IPS-18a (cell line): ENCODE measurements at regions not wholly inside any gene's neighbourhood (a gene's known extent, or its start where the extent isn't known, plus 50 kb on each side); places are given as distances from the start of the nearest gene placed in this dataset.
A peak's percentile ranks its signal among the peaks of the same experiment; 100 is the strongest.

Experiments
- H3K27ac ChIP-seq: one replicate; pipeline ENCODE4 v1.5.1; 2013; ENCODE audit warnings: low read length
- H3K27me3 ChIP-seq: one replicate; pipeline ENCODE4 v1.6.1; 2013; ENCODE audit warnings: mild to moderate bottlenecking, low read length; ENCODE audit not compliant: control insufficient read depth, insufficient read depth
- H3K36me3 ChIP-seq: one replicate; pipeline ENCODE4 v1.6.1; 2013; ENCODE audit warnings: low read depth, low read length; ENCODE audit not compliant: control insufficient read depth
- H3K4me1 ChIP-seq: one replicate; pipeline ENCODE4 v1.6.1; 2013; ENCODE audit warnings: low read depth, low read length; ENCODE audit not compliant: control insufficient read depth
- H3K4me3 ChIP-seq: one replicate; pipeline ENCODE4 v1.5.1; 2013; ENCODE audit warnings: low read length
- H3K9ac ChIP-seq: one replicate; pipeline ENCODE4 v1.6.1; 2013; ENCODE audit warnings: mild to moderate bottlenecking, low read length, moderate library complexity
- H3K9me3 ChIP-seq: one replicate; pipeline ENCODE4 v1.6.1; 2013; ENCODE audit warnings: low read depth, low read length; ENCODE audit not compliant: control insufficient read depth

DNA sequence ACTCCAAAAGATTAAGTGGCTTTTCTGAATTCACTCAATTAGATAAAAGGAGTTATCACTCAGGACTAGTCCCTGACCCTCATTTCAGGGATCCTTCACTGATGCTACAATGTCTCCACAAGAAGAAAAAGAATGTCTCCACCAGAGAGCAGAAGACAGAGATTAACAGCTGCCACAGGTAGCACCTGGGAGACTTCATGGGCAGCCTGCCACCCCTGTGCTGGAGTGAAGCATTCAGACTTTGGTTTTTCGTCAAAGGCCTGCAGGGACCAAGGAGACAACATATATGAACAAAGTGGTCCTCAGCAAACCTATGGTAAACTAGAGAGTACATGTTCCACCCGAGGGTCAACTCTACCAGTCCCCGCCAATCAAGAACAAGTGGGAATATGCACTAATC, 197.0 kb upstream of the ACVR2A start:
- no peaks in the 10 kb centered on the region for H3K9me3 ChIP-seq
- peaks cover 31% of the 10 kb centered on the region for H3K4me1 ChIP-seq
- no peaks in the 10 kb centered on the region for H3K36me3 ChIP-seq
- H3K27ac ChIP-seq: no peak overlapping the region
- no peak overlapping the region for H3K4me3 ChIP-seq
- H3K27me3 ChIP-seq: no peaks in the 10 kb centered on the region
- H3K9ac ChIP-seq: no peak overlapping the region

DNA sequence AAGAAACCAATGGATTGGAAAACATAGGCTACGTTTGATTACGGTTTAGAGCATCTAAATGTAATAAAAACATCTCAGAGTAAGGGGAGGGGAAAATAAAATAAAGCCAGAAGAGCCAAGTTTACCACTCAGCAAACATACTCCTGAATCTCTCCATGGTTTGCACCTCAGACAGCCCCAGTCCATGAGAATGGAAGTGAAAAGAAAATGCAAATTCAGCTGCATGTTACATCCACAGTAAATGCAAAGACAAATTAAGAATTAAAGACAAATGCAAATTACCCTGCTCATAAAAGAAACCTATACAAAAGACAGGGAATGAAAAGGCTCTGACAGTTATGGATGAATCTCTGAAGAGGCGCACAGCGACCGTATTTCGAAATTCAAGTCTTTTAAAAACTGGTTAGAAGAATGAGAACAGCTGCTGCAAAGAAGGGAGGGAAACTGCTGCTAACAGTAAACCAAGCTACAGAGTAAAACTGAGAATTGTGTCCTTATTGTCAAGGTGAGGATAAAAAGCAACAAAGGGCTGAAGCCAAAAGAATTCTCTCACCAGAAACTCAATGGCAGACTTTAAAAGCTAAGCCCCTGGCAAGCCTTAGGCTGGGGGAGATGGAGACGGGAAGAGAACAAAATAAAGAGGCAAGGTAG, 197.9 kb upstream of the ACVR2A start:
- peak overlapping the region; percentile 24 for H3K27ac ChIP-seq
- no peak overlapping the region for H3K9ac ChIP-seq
- peaks cover 31% of the 10 kb centered on the region for H3K4me1 ChIP-seq
- H3K4me3 ChIP-seq: peak overlapping the region; percentile 7
- H3K36me3 ChIP-seq: no peaks in the 10 kb centered on the region
- H3K9me3 ChIP-seq: no peaks in the 10 kb centered on the region
- H3K27me3 ChIP-seq: no peaks in the 10 kb centered on the region

DNA sequence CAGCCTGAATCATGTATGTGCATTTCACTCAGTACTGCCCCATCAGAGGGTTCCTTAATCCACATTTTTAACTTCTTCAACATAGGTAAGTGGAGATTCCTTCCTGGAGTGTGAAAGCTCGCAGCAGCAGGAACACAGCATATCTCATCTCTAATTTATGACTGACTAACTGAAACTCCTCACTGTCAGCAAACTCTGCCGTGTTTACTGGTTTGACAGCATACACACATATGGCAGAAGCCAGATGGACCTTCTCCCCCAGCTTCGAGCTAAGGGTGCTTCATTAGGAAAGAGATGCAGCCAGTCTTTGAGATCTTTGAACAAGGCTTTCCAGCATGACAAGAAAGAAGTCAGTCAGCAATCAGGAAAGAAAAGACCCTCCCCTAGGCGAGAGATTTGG, 200.3 kb upstream of the ACVR2A start:
- H3K27ac ChIP-seq: no peak overlapping the region
- no peak overlapping the region for H3K9ac ChIP-seq
- no peak overlapping the region for H3K4me3 ChIP-seq
- H3K36me3 ChIP-seq: no peaks in the 10 kb centered on the region
- H3K9me3 ChIP-seq: no peaks in the 10 kb centered on the region
- no peaks in the 10 kb centered on the region for H3K27me3 ChIP-seq
- H3K4me1 ChIP-seq: peaks cover 27% of the 10 kb centered on the region

DNA sequence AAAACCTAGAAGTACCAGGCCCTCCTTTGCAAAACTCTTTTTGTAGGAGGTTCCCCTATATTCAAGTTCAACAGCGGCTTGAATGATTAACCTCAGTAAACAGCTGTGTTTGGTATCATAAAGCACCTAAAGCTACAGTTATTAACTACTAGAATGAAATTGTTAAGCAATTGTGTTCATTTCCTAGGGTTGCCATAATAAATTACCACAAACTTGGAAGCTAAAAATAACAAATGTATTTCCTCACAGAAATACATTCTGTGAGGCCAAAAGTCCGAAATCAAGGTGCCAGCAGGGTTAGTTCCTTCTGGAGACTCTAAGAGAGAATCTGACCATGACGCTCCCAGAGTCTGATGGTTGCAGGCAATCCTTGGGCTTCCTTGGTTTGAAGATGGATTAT, 202.1 kb upstream of the ACVR2A start:
- Histone ChIP-seq H3K36me3 (no peaks in the 10 kb centered on the region), H3K27me3 (no peaks in the 10 kb centered on the region), H3K9ac (no peak overlapping the region), H3K4me3 (no peak overlapping the region), H3K4me1 (peaks cover 20% of the 10 kb centered on the region), H3K9me3 (no peaks in the 10 kb centered on the region), H3K27ac (no peak overlapping the region)

DNA sequence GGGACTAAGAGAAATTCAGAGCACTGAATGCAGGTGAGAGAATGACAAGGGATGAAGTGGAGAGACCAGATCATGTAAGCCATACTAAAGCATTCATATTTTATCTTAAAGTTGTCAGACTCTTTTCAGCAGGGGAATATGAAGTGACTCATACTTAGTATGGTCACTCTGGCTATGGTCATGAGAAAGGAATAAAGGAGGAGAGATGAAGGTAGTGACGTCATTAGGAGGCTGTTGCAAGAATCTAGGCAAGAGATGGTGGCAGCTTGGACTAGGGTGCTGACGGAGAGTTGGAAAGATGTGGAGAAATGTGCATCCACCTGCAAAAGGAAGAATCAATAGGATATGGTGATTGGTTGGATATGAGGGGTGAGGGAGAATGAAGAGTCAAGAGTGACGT, 203.2 kb upstream of the ACVR2A start:
- H3K4me3 ChIP-seq: no peak overlapping the region
- H3K9ac ChIP-seq: no peak overlapping the region
- H3K27me3 ChIP-seq: no peaks in the 10 kb centered on the region
- peaks cover 9% of the 10 kb centered on the region for H3K4me1 ChIP-seq
- H3K9me3 ChIP-seq: no peaks in the 10 kb centered on the region
- H3K27ac ChIP-seq: no peak overlapping the region
- no peaks in the 10 kb centered on the region for H3K36me3 ChIP-seq

DNA sequence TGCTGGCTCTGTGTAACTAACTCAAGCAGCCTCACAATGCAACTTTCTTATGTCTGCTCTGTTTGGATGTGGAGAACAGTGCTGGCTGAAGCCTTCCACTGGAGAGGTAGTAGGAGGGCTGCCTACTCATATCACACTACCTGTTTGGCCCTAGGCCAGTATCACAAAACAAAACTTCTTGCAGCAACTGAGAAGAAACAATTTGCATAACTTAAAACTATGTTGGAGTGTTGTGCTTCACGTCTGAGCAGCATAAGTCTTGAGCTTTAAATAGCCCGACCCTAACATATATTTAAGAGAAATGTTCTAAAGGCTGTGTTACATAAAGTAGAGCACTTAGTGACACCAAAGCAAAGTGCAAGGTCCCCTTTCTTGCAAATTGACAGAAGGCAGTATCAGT, 204.9 kb upstream of the ACVR2A start:
- H3K4me3 ChIP-seq: no peak overlapping the region
- H3K36me3 ChIP-seq: no peaks in the 10 kb centered on the region
- H3K4me1 ChIP-seq: no peaks in the 10 kb centered on the region
- no peak overlapping the region for H3K9ac ChIP-seq
- no peaks in the 10 kb centered on the region for H3K27me3 ChIP-seq
- H3K9me3 ChIP-seq: no peaks in the 10 kb centered on the region
- H3K27ac ChIP-seq: no peak overlapping the region

DNA sequence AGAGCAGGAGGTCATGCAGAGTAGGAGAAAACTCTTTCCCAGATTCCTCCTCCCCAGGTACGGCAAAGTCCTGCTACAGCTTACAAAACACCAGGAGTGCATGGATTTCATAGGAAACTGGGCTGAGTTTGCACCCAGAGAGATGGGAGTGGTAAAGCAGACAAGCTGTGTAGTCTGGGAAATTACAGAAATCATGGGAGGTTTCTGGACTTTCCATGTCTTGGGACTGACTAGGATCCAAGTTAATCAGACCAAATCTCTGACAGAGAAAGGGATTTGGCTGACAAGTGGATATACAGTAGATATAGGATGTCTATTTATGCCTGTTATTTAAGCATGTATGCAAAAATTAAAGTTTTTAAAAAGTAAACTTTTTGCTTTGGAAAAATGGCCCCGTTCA, 205.4 kb upstream of the ACVR2A start:
- Histone ChIP-seq H3K9ac (no peak overlapping the region), H3K36me3 (no peaks in the 10 kb centered on the region), H3K27me3 (no peaks in the 10 kb centered on the region), H3K27ac (no peak overlapping the region), H3K9me3 (no peaks in the 10 kb centered on the region), H3K4me1 (no peaks in the 10 kb centered on the region), H3K4me3 (no peak overlapping the region)

DNA sequence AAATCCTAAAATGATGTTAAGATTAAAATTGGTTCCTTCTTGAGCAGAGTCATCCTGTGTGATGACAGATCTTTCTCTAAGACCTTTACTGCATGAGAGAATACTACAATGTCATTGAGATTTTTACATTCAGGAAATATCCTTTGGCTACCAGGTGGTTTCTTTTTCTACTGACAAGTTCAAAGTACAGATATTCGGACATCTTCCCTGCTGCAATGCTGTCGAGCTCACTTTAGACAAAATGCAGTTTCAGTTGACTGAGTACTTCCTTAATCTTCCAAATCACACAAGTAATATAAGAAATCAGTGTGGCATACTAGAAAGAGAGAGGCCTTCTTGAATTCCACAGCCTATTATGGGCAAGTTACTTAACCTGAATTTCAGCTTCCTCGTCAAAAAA, 207.9 kb upstream of the ACVR2A start:
- no peaks in the 10 kb centered on the region for H3K27me3 ChIP-seq
- no peak overlapping the region for H3K27ac ChIP-seq
- H3K9me3 ChIP-seq: no peaks in the 10 kb centered on the region
- H3K4me1 ChIP-seq: no peaks in the 10 kb centered on the region
- no peaks in the 10 kb centered on the region for H3K36me3 ChIP-seq
- no peak overlapping the region for H3K4me3 ChIP-seq
- H3K9ac ChIP-seq: no peak overlapping the region

DNA sequence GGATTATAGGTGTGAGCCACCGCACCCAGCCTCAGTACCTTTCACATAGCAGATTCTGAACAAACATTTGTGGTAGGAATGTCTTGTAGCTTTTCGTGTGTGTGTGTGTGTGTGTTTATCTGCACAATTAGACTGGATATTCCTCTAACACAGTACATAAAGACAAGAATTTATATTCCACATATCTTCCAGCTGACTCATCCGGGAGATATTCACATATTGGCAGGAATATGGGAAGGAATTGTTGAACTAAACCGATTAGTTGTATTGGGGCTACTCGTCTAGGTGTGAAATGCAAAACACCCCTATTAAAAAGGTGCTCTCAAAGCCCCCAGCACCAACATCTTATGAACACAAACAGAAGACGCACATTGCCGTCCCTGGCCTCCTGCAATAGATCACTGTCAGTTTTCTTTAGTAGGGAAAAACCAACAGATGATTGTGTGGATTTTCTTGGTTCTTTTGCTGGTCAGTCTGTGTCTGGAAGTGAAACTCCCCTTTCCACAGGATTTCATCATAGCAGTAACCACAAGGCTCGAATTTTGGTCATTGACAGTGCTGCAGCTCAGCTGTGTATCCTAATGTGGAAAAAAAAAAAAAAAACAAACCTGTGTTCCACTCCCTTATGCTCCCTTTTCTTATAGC, 208.5 kb upstream of the ACVR2A start:
- Histone ChIP-seq H3K9me3 (no peaks in the 10 kb centered on the region), H3K4me3 (no peak overlapping the region), H3K36me3 (no peaks in the 10 kb centered on the region), H3K27me3 (no peaks in the 10 kb centered on the region), H3K27ac (no peak overlapping the region), H3K4me1 (no peaks in the 10 kb centered on the region), H3K9ac (no peak overlapping the region)

DNA sequence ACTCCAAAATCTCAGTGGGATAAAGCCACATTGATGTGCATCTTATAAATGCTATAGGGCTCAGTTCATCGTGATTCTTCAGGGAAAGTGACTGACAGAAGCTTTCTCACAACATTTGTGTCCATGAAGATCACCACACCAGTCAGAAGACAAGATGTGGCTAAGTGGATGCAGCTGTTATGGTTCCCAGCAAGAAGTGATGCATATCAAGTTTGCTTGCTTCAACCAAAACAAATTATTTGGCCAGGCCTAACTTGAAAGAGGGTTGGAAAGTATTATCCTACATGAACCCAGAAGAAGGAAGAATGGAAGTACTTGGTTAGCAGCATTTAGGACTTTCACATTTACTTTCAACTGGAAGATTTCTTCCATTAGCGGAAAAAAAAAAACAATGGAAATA, 210.0 kb upstream of the ACVR2A start:
- H3K36me3 ChIP-seq: no peaks in the 10 kb centered on the region
- no peak overlapping the region for H3K4me3 ChIP-seq
- H3K4me1 ChIP-seq: no peaks in the 10 kb centered on the region
- H3K9me3 ChIP-seq: no peaks in the 10 kb centered on the region
- H3K9ac ChIP-seq: no peak overlapping the region
- no peak overlapping the region for H3K27ac ChIP-seq
- H3K27me3 ChIP-seq: no peaks in the 10 kb centered on the region

DNA sequence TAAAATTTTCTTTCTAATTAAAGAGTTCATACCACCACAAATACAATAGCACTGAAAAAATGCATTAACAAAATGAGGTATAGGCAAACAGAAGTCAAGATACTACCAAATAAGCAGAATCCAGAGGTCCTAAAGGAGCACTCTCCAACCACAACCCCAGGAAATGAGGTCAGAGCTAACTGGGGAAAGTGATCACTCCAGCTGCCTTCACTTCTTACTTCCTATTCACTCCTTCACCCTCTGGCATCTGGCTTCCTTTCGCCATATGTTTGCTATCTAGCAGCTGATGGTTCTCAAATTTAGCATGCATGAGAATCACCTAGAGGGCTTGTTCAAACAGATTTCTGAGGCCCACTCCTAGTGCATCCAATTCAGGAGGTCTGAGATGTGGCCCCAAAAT, 212.6 kb upstream of the ACVR2A start:
- Histone ChIP-seq H3K4me1 (no peaks in the 10 kb centered on the region), H3K4me3 (no peak overlapping the region), H3K9me3 (no peaks in the 10 kb centered on the region), H3K9ac (no peak overlapping the region), H3K36me3 (no peaks in the 10 kb centered on the region), H3K27me3 (no peaks in the 10 kb centered on the region), H3K27ac (no peak overlapping the region)

DNA sequence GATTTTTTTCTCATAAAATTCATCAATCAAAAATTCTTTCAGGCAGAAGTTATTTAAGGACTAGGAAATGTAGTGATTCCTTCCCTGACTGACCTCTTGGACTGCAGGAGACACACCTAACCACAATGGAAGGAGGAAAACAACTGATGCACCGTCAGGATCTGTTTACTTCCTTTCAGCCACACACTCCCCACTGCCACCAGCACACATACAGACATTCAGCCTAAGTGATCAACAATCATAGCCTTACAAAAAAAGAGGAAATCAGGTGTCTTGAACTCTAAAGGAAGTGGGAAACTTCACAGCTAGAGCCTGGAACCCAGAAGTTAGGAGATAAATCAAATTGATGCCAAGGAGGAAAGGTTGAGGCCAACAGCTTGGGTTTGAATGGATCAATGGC, 213.5 kb upstream of the ACVR2A start:
- Histone ChIP-seq H3K9me3 (no peaks in the 10 kb centered on the region), H3K4me1 (no peaks in the 10 kb centered on the region), H3K36me3 (no peaks in the 10 kb centered on the region), H3K27ac (no peak overlapping the region), H3K9ac (no peak overlapping the region), H3K4me3 (no peak overlapping the region), H3K27me3 (no peaks in the 10 kb centered on the region)
